Fibroblast of pulmonary artery (primary cell): ENCODE measurements at regions not wholly inside any gene's neighbourhood (a gene's known extent, or its start where the extent isn't known, plus 50 kb on each side); places are given as distances from the start of the nearest gene placed in this dataset.
"Not testable (repeated sequence)": the region's sequence is repeated elsewhere in the genome, so short reads cannot be mapped to it uniquely, and the experiment has no call there.

Experiments
- DNase-seq: peaks from one replicate; pipeline ENCODE4 v3.0.0-alpha.2; 2010; ENCODE audit warnings: low read depth
- H3K4me3 ChIP-seq: replicated peaks from 2 replicates; pipeline ENCODE4 v1.5.1; 2011; ENCODE audit warnings: low read depth, mild to moderate bottlenecking, control low read depth, low read length, moderate library complexity
- TF ChIP-seq, protein P1 (sequence below): IDR thresholded peaks from 2 replicates; pipeline ENCODE4 v1.5.1; 2011; ENCODE audit warnings: mild to moderate bottlenecking, control low read depth, low read length, inconsistent platforms; ENCODE audit errors: missing control alignments

DNA sequence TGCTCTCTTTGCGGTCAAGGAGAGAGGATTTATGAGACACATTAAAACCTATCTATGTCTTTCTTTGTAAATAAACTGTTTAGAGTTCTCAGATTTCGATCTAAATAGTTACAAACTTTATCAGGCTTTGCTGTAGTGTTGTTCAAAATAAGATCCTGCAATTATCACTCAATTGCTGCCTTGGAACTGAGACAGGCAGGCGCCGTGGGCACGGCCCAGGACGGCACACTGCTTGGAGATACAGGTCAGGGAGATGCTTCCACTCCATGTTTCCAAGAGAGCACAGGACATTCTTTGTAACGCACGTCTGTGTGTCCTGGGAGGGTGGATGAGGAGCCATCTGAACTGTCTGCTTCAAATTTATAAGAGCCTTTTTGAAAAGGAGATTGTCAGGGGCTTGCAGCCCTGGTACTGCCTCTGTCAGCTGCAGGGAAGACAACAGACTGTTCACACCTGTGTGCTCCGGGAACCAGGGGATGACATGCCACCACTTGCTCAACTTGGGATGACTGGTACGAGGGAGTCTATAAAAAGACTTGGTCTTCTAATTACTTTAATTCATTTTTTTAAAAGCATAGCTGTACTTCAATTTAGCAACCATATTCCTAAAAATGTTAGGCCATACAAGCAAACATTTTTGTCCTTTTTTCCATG, 472.9 kb upstream of the RUNX1 start:
- no peak for DNase-seq

DNA sequence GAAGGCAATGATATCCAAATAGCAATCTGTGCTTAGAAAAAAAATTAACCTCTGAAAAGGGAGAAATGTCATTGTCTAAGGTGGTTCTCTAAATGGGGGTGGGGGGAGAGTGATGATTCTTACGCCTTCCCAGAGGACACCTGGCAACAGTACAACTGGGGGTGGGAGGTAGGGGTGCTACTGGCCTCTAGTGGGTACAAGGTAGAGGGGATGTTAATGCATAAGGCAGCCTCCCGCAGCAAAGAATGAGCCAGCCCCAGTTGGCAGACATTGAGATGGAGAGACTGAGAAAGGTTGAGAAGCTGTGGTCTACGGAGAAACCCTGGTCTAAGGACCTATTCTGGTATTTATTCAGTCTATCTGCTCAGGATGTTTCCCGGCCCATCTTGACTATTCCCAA, 472.2 kb upstream of the RUNX1 start:
- no peak for DNase-seq
- TF ChIP-seq, protein P1, sequence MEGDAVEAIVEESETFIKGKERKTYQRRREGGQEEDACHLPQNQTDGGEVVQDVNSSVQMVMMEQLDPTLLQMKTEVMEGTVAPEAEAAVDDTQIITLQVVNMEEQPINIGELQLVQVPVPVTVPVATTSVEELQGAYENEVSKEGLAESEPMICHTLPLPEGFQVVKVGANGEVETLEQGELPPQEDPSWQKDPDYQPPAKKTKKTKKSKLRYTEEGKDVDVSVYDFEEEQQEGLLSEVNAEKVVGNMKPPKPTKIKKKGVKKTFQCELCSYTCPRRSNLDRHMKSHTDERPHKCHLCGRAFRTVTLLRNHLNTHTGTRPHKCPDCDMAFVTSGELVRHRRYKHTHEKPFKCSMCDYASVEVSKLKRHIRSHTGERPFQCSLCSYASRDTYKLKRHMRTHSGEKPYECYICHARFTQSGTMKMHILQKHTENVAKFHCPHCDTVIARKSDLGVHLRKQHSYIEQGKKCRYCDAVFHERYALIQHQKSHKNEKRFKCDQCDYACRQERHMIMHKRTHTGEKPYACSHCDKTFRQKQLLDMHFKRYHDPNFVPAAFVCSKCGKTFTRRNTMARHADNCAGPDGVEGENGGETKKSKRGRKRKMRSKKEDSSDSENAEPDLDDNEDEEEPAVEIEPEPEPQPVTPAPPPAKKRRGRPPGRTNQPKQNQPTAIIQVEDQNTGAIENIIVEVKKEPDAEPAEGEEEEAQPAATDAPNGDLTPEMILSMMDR: no peak

More for the DNA sequence above, 472.9 kb upstream of the RUNX1 start:
- H3K4me3 ChIP-seq: no peak overlapping the region
- TF ChIP-seq, protein P1: no peak

DNA sequence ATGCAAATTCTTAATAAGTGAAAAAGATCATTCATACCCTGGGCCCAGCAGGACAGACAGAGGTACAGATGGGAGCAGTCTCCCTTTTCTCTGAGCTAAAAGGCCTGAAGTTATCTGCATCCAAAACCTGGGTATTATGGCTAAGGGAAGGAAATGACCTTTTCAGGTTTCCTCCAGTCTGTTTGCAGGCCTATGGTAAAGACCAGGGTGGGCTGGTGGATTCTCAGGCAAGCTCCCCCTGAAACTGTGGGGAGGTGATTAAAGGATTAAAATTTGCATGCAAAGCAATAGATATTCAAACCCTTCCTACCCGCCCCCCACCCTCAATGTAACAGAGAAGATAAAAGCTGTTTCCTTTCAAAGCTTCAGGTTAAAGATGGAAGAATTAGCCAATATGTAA, 471.8 kb upstream of the RUNX1 start:
- no peak overlapping the region for H3K4me3 ChIP-seq
- TF ChIP-seq, protein P1: no peak
- no peak for DNase-seq

More for the DNA sequence above, 472.2 kb upstream of the RUNX1 start:
- no peak overlapping the region for H3K4me3 ChIP-seq

- no peak for DNase-seq
- TF ChIP-seq, protein P1: no peak
- H3K4me3 ChIP-seq: no peak overlapping the region
These were observed 471.2 kb upstream of the RUNX1 start for GRCh38 chr21:35520302-35520701.

DNA sequence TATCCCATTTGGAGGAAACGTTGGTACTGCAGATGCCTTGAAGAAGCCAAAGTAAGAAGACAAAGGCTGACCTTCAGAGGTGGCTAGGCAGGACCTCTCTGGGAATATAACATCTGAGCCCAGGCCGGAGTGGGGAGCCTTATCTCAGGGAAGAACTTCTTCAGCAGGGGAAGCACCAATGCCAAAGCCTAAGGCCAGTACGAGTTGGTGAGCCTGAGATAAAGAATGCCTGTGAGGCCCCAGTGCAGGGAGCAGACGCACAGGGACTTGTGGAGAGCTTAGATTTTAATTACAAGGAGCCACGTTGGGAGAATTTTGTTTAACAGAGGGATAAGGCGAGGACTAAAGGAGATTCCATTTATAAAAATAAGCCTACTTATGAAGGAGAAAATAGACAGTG, 468.8 kb upstream of the RUNX1 start:
- H3K4me3 ChIP-seq: no peak overlapping the region
- TF ChIP-seq, protein P1: no peak

DNA sequence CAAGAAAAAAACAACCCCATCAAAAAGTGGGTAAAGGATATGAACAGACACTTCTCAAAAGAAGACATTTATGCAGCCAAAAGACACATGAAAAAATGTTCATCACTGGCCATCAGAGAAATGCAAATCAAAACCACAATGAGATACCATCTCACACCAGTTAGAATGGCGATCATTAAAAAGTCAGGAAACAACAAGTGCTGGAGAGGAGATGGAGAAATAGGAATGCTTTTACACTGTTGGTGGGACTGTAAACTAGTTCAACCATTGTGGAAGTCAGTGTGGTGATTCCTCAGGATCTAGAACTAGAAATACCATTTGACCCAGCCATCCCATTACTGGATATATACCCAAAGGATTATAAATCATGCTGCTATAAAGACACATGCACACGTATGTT, 467.2 kb upstream of the RUNX1 start:
- not testable (repeated sequence) for H3K4me3 ChIP-seq, DNase-seq

More for the DNA sequence above, 468.8 kb upstream of the RUNX1 start:
- DNase-seq: no peak

- TF ChIP-seq, protein P1: no peak
- no peak overlapping the region for H3K4me3 ChIP-seq
- DNase-seq: no peak
These were observed 463.2 kb upstream of the RUNX1 start for GRCh38 chr21:35512346-35512745.
